Epithelial cell of esophagus (primary cell): ENCODE measurements at regions not wholly inside any gene's neighbourhood (a gene's known extent, or its start where the extent isn't known, plus 50 kb on each side); places are given as distances from the start of the nearest gene placed in this dataset.
A peak's percentile ranks its signal among the peaks of the same experiment; 100 is the strongest.

Source experiments
- DNase-seq: peaks from one replicate; pipeline ENCODE4 v3.0.0; 2010; ENCODE audit warnings: low read depth
- H3K4me3 ChIP-seq: 2 replicates; pipeline ENCODE4 v1.5.1; 2011; ENCODE audit warnings: mild to moderate bottlenecking, low read length, control low read depth
- TF ChIP-seq, protein P1 (sequence below): IDR thresholded peaks from 2 replicates; pipeline ENCODE4 v1.5.1; 2011; ENCODE audit warnings: low read depth, mild to moderate bottlenecking, low read length, control low read depth, inconsistent platforms; ENCODE audit not compliant: insufficient read depth; ENCODE audit errors: missing control alignments

DNA sequence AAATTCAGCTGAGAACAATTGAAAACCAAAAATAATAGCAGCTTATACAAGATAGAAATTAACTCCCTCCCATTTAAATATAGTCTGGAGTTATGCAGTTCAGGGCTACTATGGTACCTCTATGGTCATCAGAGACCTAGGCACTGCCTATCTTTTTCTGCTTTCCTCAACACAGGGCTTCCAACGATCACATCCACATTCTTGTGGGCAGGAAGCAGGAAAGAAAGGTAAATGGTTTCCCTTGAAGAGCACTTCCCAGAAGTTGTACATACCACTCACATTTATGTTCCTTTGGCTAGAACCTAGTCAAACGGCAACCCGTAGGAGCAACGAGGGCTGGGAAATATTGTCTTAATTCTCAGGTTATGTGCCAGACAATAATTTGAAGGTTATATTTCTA, 197.7 kb upstream of the PRICKLE2 start:
- H3K4me3 ChIP-seq, result no peak overlapping the region
- TF ChIP-seq, protein P1, sequence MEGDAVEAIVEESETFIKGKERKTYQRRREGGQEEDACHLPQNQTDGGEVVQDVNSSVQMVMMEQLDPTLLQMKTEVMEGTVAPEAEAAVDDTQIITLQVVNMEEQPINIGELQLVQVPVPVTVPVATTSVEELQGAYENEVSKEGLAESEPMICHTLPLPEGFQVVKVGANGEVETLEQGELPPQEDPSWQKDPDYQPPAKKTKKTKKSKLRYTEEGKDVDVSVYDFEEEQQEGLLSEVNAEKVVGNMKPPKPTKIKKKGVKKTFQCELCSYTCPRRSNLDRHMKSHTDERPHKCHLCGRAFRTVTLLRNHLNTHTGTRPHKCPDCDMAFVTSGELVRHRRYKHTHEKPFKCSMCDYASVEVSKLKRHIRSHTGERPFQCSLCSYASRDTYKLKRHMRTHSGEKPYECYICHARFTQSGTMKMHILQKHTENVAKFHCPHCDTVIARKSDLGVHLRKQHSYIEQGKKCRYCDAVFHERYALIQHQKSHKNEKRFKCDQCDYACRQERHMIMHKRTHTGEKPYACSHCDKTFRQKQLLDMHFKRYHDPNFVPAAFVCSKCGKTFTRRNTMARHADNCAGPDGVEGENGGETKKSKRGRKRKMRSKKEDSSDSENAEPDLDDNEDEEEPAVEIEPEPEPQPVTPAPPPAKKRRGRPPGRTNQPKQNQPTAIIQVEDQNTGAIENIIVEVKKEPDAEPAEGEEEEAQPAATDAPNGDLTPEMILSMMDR, result no peak
- no peak for DNase-seq

DNA sequence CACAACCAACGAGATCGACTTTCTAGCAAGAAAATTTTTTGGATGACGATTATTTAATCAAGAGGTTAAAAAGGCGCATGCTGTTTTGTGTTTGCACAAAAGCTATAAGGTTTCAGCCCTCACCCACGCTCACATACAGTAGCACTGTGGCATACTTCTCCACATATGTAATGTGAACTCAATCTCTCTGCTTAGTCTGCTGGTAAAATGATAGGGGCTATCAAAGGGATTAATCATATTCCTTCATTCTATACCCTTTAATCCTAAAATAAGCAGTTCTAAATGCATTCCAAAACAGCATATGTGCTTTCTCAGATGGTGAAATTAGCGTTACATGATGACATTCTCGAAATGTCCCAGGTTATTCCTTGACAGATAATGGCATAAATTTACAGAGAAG, 196.9 kb upstream of the PRICKLE2 start:
- DNase-seq, result no peak
- TF ChIP-seq, protein P1, result no peak
- H3K4me3 ChIP-seq, result no peak overlapping the region

DNA sequence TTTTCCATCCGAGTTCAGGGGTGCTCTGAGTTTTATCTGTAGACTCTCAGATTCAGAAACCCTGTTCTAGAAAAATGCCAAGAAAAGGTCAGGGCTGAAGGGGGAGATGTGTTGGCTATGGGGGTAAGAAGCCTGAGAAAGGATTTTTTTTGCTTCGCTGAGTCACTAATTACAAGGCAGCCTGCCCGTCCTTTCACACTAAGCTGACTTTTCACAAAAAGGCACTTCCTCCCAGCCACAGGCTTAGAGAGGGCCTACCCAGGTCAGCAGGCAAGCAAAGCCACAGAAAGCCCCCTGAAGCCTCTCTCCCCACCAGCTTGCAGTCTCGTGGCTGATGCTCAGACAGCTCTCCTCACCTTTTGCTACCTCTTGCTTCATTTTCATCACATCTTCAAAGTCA, 192.6 kb upstream of the PRICKLE2 start:
- peak; percentile 34 for DNase-seq
- TF ChIP-seq, protein P1, result no peak
- H3K4me3 ChIP-seq, result no peak overlapping the region

DNA sequence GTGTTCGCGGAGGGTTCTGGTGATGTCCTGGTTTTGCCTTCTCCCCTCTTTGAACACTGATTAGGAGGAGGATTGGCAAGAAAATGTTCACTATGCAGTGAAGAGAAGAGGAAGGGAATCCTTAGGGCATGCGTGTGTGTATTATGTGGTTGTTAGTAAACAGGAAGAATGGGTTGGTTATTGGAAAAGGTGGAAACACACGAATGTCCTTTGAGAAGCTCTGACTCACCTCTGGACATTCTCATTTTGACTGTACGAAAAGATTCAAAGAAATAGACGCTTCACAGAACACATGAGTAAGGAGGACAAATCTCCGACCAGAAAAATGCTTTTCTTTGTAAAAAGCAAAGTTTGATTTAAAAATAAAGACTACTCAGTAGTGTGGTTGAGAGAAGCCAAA, 188.8 kb upstream of the PRICKLE2 start:
- DNase-seq, result no peak
- no peak overlapping the region for H3K4me3 ChIP-seq
- TF ChIP-seq, protein P1, result no peak

DNA sequence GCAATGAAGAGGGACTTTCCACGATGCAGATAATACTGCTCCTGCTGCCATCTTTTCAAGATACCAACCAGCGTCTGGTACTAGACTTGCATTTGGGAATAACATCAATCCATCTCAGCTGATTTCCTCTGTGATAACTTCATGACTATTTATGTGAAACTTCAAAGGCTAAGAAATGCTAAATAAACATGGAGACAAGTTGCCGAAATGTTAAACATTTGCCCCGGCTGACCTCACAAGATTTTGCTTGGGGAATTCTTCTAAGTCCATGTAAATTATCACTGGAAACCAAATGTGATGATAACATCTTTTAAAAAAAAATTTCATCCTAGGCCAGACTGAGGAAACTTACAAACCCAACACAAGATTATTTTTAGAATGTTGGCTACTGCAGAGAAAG, 185.8 kb upstream of the PRICKLE2 start:
- no peak for DNase-seq
- TF ChIP-seq, protein P1, result no peak
- no peak overlapping the region for H3K4me3 ChIP-seq

DNA sequence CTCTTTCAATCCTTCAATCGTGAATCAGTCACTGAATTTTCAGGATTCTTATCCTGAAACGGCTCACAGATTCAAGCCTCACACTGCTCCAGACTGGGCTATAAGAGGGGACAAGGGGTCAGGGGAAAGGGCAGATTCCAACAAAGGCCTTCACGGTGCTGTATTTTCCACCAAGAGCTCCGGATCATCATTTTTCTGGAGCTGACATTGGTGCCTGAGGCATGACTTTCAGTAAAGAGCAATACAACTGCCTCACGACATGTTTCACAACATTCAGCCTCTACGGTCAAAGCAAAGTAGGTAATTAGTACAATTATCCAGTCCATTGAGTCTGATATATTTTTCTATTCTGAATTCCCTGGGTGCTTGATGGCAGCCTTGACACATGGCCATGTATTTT, 185.0 kb upstream of the PRICKLE2 start:
- no peak overlapping the region for H3K4me3 ChIP-seq
- TF ChIP-seq, protein P1, result no peak
- no peak for DNase-seq

DNA sequence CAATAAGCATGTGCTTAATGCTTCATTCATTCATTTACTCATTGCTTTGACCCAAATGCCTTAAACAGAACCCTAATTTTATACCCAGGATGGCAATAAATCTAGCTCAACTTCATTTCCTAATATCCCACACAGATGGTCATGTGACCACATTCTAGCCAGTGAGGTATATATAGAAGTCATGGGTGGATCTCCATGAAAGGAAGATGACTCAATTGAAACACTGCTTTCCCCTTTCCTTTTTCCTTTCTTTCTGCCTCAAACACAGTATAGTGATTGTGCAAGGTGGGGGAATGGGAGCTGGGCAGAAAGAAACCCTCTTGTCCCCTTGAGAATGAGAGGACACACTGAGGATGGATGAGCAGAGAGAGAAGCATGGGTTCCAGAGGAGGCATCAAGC, 183.5 kb upstream of the PRICKLE2 start:
- peak; percentile 33 for DNase-seq
- no peak overlapping the region for H3K4me3 ChIP-seq
- TF ChIP-seq, protein P1, result no peak
